ENCODE measurements at regions not wholly inside any gene's neighbourhood (a gene's known extent, or its start where the extent isn't known, plus 50 kb on each side); places are given as distances from the start of the nearest gene placed in this dataset.

DNA sequence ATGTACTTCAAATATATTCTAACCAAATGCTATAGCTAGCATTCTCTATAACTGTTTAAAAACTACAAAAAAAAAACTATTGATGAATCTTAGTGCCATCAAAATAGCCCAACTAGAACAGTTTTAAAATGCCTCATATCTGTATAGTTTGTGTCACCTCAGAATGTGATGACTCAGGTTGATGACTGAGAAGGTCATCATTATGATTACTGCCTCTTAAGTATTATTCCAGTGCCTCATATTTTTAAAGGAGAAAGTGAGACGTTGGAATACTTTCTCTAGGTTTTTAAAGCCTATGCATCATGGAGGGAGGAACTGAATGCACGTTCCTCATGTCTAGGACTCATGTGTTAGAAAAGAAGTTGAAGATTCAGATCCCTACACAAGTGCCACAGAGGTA lies 88.2 kb downstream of the TMA16 start:
- no peak overlapping the region for H3K27ac ChIP-seq
- no peaks in the 10 kb centered on the region for H3K27me3 ChIP-seq
- no peaks in the 10 kb centered on the region for H3K36me3 ChIP-seq
- no peaks in the 10 kb centered on the region for H3K4me1 ChIP-seq
- H3K9me3 ChIP-seq: no peaks in the 10 kb centered on the region
- no peak overlapping the region for H3K4me3 ChIP-seq
- no peak overlapping the region for H3K9ac ChIP-seq (ENCODE audit: low read depth in 2 of 2, low read length in 2 of 2)
- no peak for DNase-seq
- intact Hi-C loops (cut with DNase I): no loop called here
- no peak for TF ChIP-seq CTCF (IDR thresholded peaks at IDR 0.05)

- Histone ChIP-seq H3K27me3 (no peaks in the 10 kb centered on the region), H3K4me1 (no peaks in the 10 kb centered on the region), H3K9me3 (no peaks in the 10 kb centered on the region), H3K4me3 (no peak overlapping the region), H3K36me3 (no peaks in the 10 kb centered on the region), H3K9ac (ENCODE audit: low read depth in 2 of 2, low read length in 2 of 2) (no peak overlapping the region), H3K27ac (no peak overlapping the region)
- TF ChIP-seq CTCF (IDR thresholded peaks at IDR 0.05): no peak
- intact Hi-C loops (cut with DNase I): no loop called here
- no peak for DNase-seq
Measured at GRCh38 chr4:163587867-163588266, 93.4 kb downstream of the TMA16 start.

DNA sequence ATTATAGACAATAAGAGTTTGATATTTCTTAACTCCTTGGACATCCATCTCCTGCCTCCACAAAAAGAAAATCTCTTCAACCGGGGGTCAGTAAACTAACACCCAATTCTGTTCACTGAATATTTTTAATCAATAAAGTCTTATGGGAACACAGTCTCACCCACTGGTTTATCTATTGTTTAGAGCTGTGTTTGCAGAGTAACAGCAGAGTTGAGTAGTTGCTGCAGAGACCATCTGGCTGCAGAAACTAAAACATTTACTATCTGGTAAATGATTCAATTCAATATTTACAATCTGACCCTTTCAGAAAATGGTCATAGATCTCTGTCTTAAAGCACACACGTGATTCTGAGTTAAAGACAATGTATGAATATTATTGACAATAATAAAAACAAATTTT lies 94.0 kb downstream of the TMA16 start:
- Histone ChIP-seq H3K4me3 (no peak overlapping the region), H3K9ac (ENCODE audit: low read depth in 2 of 2, low read length in 2 of 2) (no peak overlapping the region), H3K9me3 (no peaks in the 10 kb centered on the region), H3K27me3 (no peaks in the 10 kb centered on the region), H3K27ac (no peak overlapping the region), H3K36me3 (no peaks in the 10 kb centered on the region), H3K4me1 (no peaks in the 10 kb centered on the region)
- TF ChIP-seq CTCF (IDR thresholded peaks at IDR 0.05): no peak
- DNase-seq: no peak
- intact Hi-C loops (cut with DNase I): no loop called here

- no peak overlapping the region for H3K27ac ChIP-seq
- no peak overlapping the region for H3K9ac ChIP-seq (ENCODE audit: low read depth in 2 of 2, low read length in 2 of 2)
- intact Hi-C loops (cut with DNase I): no loop called here
- no peak overlapping the region for H3K4me3 ChIP-seq
- TF ChIP-seq CTCF (IDR thresholded peaks at IDR 0.05): no peak
- H3K36me3 ChIP-seq: no peaks in the 10 kb centered on the region
- no peaks in the 10 kb centered on the region for H3K9me3 ChIP-seq
- no peak for DNase-seq
- no peaks in the 10 kb centered on the region for H3K4me1 ChIP-seq
- H3K27me3 ChIP-seq: no peaks in the 10 kb centered on the region
Measured at GRCh38 chr4:163590103-163590502, 95.6 kb downstream of the TMA16 start.

DNA sequence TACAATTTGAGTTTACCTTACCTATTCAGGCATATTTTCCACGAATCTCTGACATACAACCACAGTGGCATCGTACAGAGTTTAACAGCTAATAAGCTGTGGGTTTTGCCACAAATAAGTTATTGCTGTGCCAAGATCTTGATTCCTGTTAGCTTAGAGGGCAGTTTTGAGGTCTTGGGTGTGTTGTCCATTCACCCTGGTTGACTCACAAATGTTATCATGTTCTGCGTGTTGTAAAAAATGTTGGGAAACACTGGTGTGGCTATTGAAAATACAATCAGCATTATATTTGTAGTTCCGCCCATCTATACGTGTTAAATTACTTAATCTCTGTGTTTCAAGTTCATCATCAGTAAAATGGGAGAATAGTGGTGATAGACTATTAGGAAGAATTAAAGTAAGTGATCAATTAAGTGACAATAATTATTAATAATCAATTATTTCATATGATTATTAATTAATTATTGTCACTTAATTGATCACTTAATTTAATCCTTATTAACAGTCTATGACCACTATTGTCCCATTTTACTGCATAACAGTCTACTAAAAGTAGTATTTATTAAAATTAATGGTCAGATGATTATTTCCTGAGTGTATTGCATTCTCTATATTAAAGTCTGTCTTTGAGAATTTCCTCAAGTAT lies 96.3 kb downstream of the TMA16 start:
- no peak for TF ChIP-seq CTCF (IDR thresholded peaks at IDR 0.05)
- H3K36me3 ChIP-seq: no peaks in the 10 kb centered on the region
- intact Hi-C loops (cut with DNase I): no loop called here
- no peaks in the 10 kb centered on the region for H3K9me3 ChIP-seq
- H3K27ac ChIP-seq: no peak overlapping the region
- DNase-seq: no peak
- H3K4me1 ChIP-seq: no peaks in the 10 kb centered on the region
- no peak overlapping the region for H3K9ac ChIP-seq (ENCODE audit: low read depth in 2 of 2, low read length in 2 of 2)
- H3K4me3 ChIP-seq: no peak overlapping the region
- no peaks in the 10 kb centered on the region for H3K27me3 ChIP-seq
